K562 (cell line): ENCODE measurements at regions not wholly inside any gene's neighbourhood (a gene's known extent, or its start where the extent isn't known, plus 50 kb on each side); places are given as distances from the start of the nearest gene placed in this dataset.

ENCODE experiments used
- ATAC-seq: fragments of 200-7000 bp; cut with Tn5 transposase; 3 replicates; pipeline ENCODE4 v1.9.1; 2020; ENCODE audit warnings: moderate library complexity
- BruUV-seq: library from RNA; stranded (reverse); fragments of 400-500 nt; replicated peaks from 2 replicates; lab custom pipeline; 2021; lab: Mats Ljungman, UMichigan
- CTCF ChIA-PET: fragments of 300-600 bp; formaldehyde crosslinking; extraction: SDS; loops from one replicate; lab custom pipeline; 2021; ENCODE audit warnings: low intra/inter-chr PET ratio; lab: Yijun Ruan, JAX
- POLR2A ChIA-PET: fragments of 300-600, 350-650 bp; sonication (Branson Sonifier 250); formaldehyde crosslinking; extraction: SDS; loops from one replicate; lab custom pipeline; 2021; ENCODE audit warnings: antibody characterized with exemption, inconsistent platforms; lab: Yijun Ruan, JAX
- DNase-seq, 4 experiments: peaks; one replicate each; pipeline versions ENCODE4 v3.0.0 to v3.0.0-alpha.2; 2011 to 2018; ENCODE audit warnings: low spot score in 3 of 4, mixed read lengths in 3 of 4; ENCODE audit errors: extremely low read depth in 1 of 4
- FAIRE-seq: peaks from 2 replicates; lab custom pipeline; 2011; peaks lifted over from hg19 to GRCh38; lab: Jason Lieb, UNC
- H2AFZ ChIP-seq: 2 replicates; pipeline ENCODE4 v1.6.0; 2011; ENCODE audit warnings: low read depth, low read length, control low read depth, inconsistent platforms
- H3K27ac ChIP-seq: fragments of 200-600 bp; 3 replicates; pipeline ENCODE4 v1.8.0; 2011; ENCODE audit warnings: low read depth, mild to moderate bottlenecking, control low read depth, inconsistent platforms, low read length, moderate library complexity, mixed read lengths; ENCODE audit errors: extremely low read depth
- H3K27me3 ChIP-seq, 2 experiments: fragments of 300-600 bp in 1 of 2; 2 replicates in 1 of 2; 3 replicates in 1 of 2; pipeline versions ENCODE4 v1.6.0 to v1.8.0; 2011; ENCODE audit warnings: inconsistent platforms in 2 of 2, low read length in 2 of 2, mild to moderate bottlenecking in 1 of 2, mixed read lengths in 1 of 2, moderate library complexity in 1 of 2; ENCODE audit not compliant: control insufficient read depth in 2 of 2, insufficient read depth in 2 of 2
- H3K36me3 ChIP-seq: fragments of 300-600 bp; 3 replicates; pipeline ENCODE4 v1.8.0; 2011; ENCODE audit warnings: mild to moderate bottlenecking, low read length, inconsistent platforms; ENCODE audit not compliant: control insufficient read depth, insufficient read depth
- H3K4me1 ChIP-seq, 2 experiments: fragments of 200-600 bp in 1 of 2; replicated peaks in 1 of 2; 2 replicates in 1 of 2; 3 replicates in 1 of 2; pipeline versions ENCODE4 v1.5.1 to v1.8.0; 2011; ENCODE audit warnings: inconsistent platforms in 2 of 2, low read length in 2 of 2, mild to moderate bottlenecking in 1 of 2, mixed read lengths in 1 of 2, moderate library complexity in 1 of 2; ENCODE audit not compliant: control insufficient read depth in 2 of 2, insufficient read depth in 2 of 2
- H3K4me2 ChIP-seq: 2 replicates; pipeline ENCODE4 v1.6.1; 2011; ENCODE audit warnings: low read length, control low read depth, inconsistent platforms, mixed read lengths; ENCODE audit not compliant: insufficient read depth
- H3K4me3 ChIP-seq: fragments of 200-600 bp; sonication (generic), shearing (Covaris generic); 2 replicates; pipeline ENCODE4 v1.5.1; 2016; ENCODE audit warnings: control low read depth, inconsistent platforms
- H3K79me2 ChIP-seq: fragments of 200-600 bp; 3 replicates; pipeline ENCODE4 v1.8.0; 2011; ENCODE audit warnings: low read length, inconsistent platforms; ENCODE audit not compliant: control insufficient read depth, insufficient read depth
- H3K9ac ChIP-seq, 2 experiments: 2 replicates each; pipeline versions ENCODE4 v1.6.0 to v1.6.1; 2011; ENCODE audit warnings: low read depth in 2 of 2, low read length in 2 of 2, control low read depth in 1 of 2, inconsistent platforms in 1 of 2, mild to moderate bottlenecking in 1 of 2, mixed read lengths in 1 of 2; ENCODE audit not compliant: insufficient read depth in 1 of 2
- H3K9me1 ChIP-seq: one replicate; pipeline ENCODE4 v1.6.0; 2011; ENCODE audit warnings: inconsistent platforms, mild to moderate bottlenecking, low read length, moderate library complexity; ENCODE audit not compliant: control insufficient read depth, insufficient read depth
- H3K9me3 ChIP-seq: replicated peaks from 2 replicates; pipeline ENCODE4 v1.5.1; 2011; ENCODE audit warnings: low read depth, low read length, inconsistent platforms; ENCODE audit not compliant: control insufficient read depth, insufficient read depth
- H4K20me1 ChIP-seq: replicated peaks from 2 replicates; pipeline ENCODE4 v1.6.1; 2011; ENCODE audit warnings: low read length, inconsistent platforms, mixed read lengths; ENCODE audit not compliant: control insufficient read depth, insufficient read depth
- BACH1 ChIP-seq: fragments of 200-800 bp; sonication (Bioruptor generic); IDR thresholded peaks from 2 replicates; pipeline ENCODE4 v1.6.1; 2016; ENCODE audit warnings: missing genetic modification characterization, missing compliant biosample characterization
- MYC ChIP-seq, 2 experiments: fragments of 250-450 bp in 1 of 2; sonication (Bioruptor Pico) in 1 of 2; IDR thresholded peaks; 2 replicates each; pipeline versions ENCODE4 v1.5.1 to v1.6.1; 2012 to 2021; ENCODE audit warnings: low read depth in 2 of 2, borderline replicate concordance in 1 of 2, improper control_type of control experiment in 1 of 2, low read length in 1 of 2, mild to moderate bottlenecking in 1 of 2, moderate library complexity in 1 of 2
- OTX1 ChIP-seq: fragments of 450-650 bp; formaldehyde crosslinking; IDR thresholded peaks from 2 replicates; pipeline ENCODE4 v1.4.0; 2022; ENCODE audit warnings: mild to moderate bottlenecking
- REST ChIP-seq, 2 experiments: fragments of 450-650 bp; formaldehyde crosslinking in 1 of 2; IDR thresholded peaks; 2 replicates each; pipeline versions ENCODE4 v1.4.0 to v1.6.1; 2014 to 2020; ENCODE audit warnings: mild to moderate bottlenecking in 2 of 2, borderline replicate concordance in 1 of 2, low read depth in 1 of 2
- TCFL5 ChIP-seq: fragments of 250-450 bp; sonication (Bioruptor Pico); conservative IDR thresholded peaks from 2 replicates; pipeline ENCODE4 v1.6.1; 2021; ENCODE audit warnings: mild to moderate bottlenecking, moderate library complexity, matching md5 sums
- XRCC5 ChIP-seq: fragments of 200-400 bp; formaldehyde crosslinking; IDR thresholded peaks from 2 replicates; pipeline ENCODE4 v1.6.1; 2017; ENCODE audit warnings: low read depth, mild to moderate bottlenecking, low read length
- ZFP36 ChIP-seq: fragments of 150-350 bp; IDR thresholded peaks from 2 replicates; pipeline ENCODE4 v1.6.1; 2018; ENCODE audit warnings: low read length, low read depth; ENCODE audit not compliant: partially characterized antibody
- ZNF518B ChIP-seq: fragments of 250-450 bp; sonication (Bioruptor Pico); IDR thresholded peaks from 2 replicates; pipeline ENCODE4 v1.5.0; 2021; ENCODE audit warnings: mild to moderate bottlenecking, moderate library complexity
- ZNF766 ChIP-seq: fragments of 200-800 bp; sonication (Bioruptor generic); conservative IDR thresholded peaks from 2 replicates; pipeline ENCODE4 v1.6.1; 2016; ENCODE audit warnings: missing genetic modification characterization, missing compliant biosample characterization
- WGBS: fragments of 100-300 bp; shearing (Covaris generic); methylation state at CpG from one replicate; pipeline ENCODE4 v1.1.6; 2016; ENCODE audit warnings: low coverage, mixed read lengths; ENCODE audit not compliant: insufficient coverage; ENCODE audit errors: missing lambda C conversion rate; 5-methylcytosine and 5-hydroxymethylcytosine counted together
- in situ Hi-C: fragments of 300-500 bp; cut with MboI; formaldehyde crosslinking; loops from 4 replicates; pipeline ENCODE4 v1.15.0; 2018; ENCODE audit warnings: inconsistent platforms, mixed read lengths
- intact Hi-C: fragments of 100-400 bp; cut with micrococcal nuclease; formaldehyde crosslinking; loops from 2 replicates; pipeline ENCODE4 v1.14.2; 2022
- TF ChIP-seq, protein P1 (sequence below): fragments of 450-650 bp; IDR thresholded peaks from 2 replicates; pipeline ENCODE4 v1.6.1; 2016

GRCh38 chr1:83102630-83103071 lies 896.3 kb downstream of the TTLL7 start:
- H3K4me3 ChIP-seq = no peak overlapping the region
- no peak for ATAC-seq
- in situ Hi-C loops = no loop called here
- no peaks in the 10 kb centered on the region for H3K79me2 ChIP-seq
- no peak overlapping the region for H3K27ac ChIP-seq
- BruUV-seq = no TSS peak
- H3K9me1 ChIP-seq = no peaks in the 10 kb centered on the region
- H3K36me3 ChIP-seq = no peaks in the 10 kb centered on the region
- H2AFZ ChIP-seq = no peak overlapping the region
- H3K4me1 ChIP-seq = no peaks in the 10 kb centered on the region
- DNase-seq = no peak
- intact Hi-C loops = no loop called here
- CTCF ChIA-PET = no interaction called here
- H3K27me3 ChIP-seq = no peaks in the 10 kb centered on the region
- H4K20me1 ChIP-seq = no peaks in the 10 kb centered on the region
- POLR2A ChIA-PET = no interaction called here
- no peak overlapping the region for H3K4me2 ChIP-seq
- H3K9me3 ChIP-seq = no peaks in the 10 kb centered on the region
- FAIRE-seq = no peak
- WGBS = 0% methylated on average over 2 of the region's 2 CpGs
- H3K9ac ChIP-seq = no peak overlapping the region
- no peak for TF ChIP-seq ZNF766 (CRISPR knock-in tag)
- no peak for TF ChIP-seq XRCC5
- TF ChIP-seq ZFP36 = no peak
- TF ChIP-seq OTX1 (CRISPR knock-in tag) = no peak
- no peak for TF ChIP-seq ZNF518B (CRISPR knock-in tag)
- no peak for TF ChIP-seq TCFL5 (CRISPR knock-in tag)
- TF ChIP-seq, protein P1, sequence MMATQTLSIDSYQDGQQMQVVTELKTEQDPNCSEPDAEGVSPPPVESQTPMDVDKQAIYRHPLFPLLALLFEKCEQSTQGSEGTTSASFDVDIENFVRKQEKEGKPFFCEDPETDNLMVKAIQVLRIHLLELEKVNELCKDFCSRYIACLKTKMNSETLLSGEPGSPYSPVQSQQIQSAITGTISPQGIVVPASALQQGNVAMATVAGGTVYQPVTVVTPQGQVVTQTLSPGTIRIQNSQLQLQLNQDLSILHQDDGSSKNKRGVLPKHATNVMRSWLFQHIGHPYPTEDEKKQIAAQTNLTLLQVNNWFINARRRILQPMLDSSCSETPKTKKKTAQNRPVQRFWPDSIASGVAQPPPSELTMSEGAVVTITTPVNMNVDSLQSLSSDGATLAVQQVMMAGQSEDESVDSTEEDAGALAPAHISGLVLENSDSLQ = no peak
- no peak for TF ChIP-seq BACH1 (tag)
- TF ChIP-seq MYC (IDR thresholded peaks at IDR 0.05; ENCODE audit: low read depth, low read length) = no peak
- TF ChIP-seq MYC (CRISPR knock-in tag; IDR thresholded peaks at IDR 0.05; ENCODE audit: borderline replicate concordance, low read depth) = no peak
- no peak for TF ChIP-seq REST (IDR thresholded peaks at IDR 0.05; ENCODE audit: borderline replicate concordance)
- TF ChIP-seq REST (CRISPR knock-in tag; IDR thresholded peaks at IDR 0.05; ENCODE audit: low read depth) = no peak
